PC-3 (cell line): ENCODE measurements at regions not wholly inside any gene's neighbourhood (a gene's known extent, or its start where the extent isn't known, plus 50 kb on each side); places are given as distances from the start of the nearest gene placed in this dataset.

Source experiments
- ATAC-seq: fragments of 200-7000 bp; cut with Tn5 transposase; 2 replicates; pipeline ENCODE4 v1.9.1; 2020; ENCODE audit warnings: mild to moderate bottlenecking, moderate library complexity
- BruUV-seq: library from RNA; stranded (reverse); fragments of 400-500 nt; replicated peaks from 2 replicates; lab custom pipeline; 2021; lab: Mats Ljungman, UMichigan
- CTCF ChIA-PET: fragments of 300-600 bp; sonication (Branson Sonifier 250); formaldehyde crosslinking; loops from one replicate; lab custom pipeline; 2022; ENCODE audit warnings: antibody characterized with exemption; lab: Charles Lee
- POLR2A ChIA-PET: fragments of 300-600 bp; sonication (Branson Sonifier 250); formaldehyde crosslinking; loops from one replicate; lab custom pipeline; 2022; ENCODE audit warnings: antibody characterized with exemption; ENCODE audit not compliant: unreplicated experiment; lab: Charles Lee
- DNase-seq: peaks from one replicate; pipeline ENCODE4 v3.0.0-alpha.2; 2015
- H2AFZ ChIP-seq: fragments of 300-600 bp; sonication (generic); 2 replicates; pipeline ENCODE4 v1.6.0; 2016; ENCODE audit warnings: antibody characterized with exemption, low read length
- H3F3A ChIP-seq: fragments of 300-600 bp; sonication (generic); one replicate; pipeline ENCODE4 v1.6.0; 2017; ENCODE audit warnings: antibody characterized with exemption, low read length, control low read depth, mild to moderate bottlenecking; ENCODE audit not compliant: unreplicated experiment
- H3K27ac ChIP-seq: fragments of 300-600 bp; sonication (generic); 2 replicates; pipeline ENCODE4 v1.5.1; 2016; ENCODE audit warnings: mild to moderate bottlenecking, low read length
- H3K27me3 ChIP-seq: fragments of 300-600 bp; sonication (generic); 2 replicates; pipeline ENCODE4 v1.6.1; 2016; ENCODE audit warnings: low read length, mixed read lengths
- H3K36me3 ChIP-seq: fragments of 300-600 bp; sonication (generic); 2 replicates; pipeline ENCODE4 v1.6.1; 2016; ENCODE audit warnings: low read depth, mixed run types, low read length, mixed read lengths
- H3K4me1 ChIP-seq: fragments of 300-600 bp; sonication (generic); 2 replicates; pipeline ENCODE4 v1.5.1; 2016; ENCODE audit warnings: low read length; ENCODE audit not compliant: insufficient read depth
- H3K4me2 ChIP-seq: fragments of 300-600 bp; sonication (generic); 2 replicates; pipeline ENCODE4 v1.6.0; 2016; ENCODE audit warnings: low read length
- H3K4me3 ChIP-seq: fragments of 300-600 bp; sonication (generic); 2 replicates; pipeline ENCODE4 v1.5.1; 2016; ENCODE audit warnings: mild to moderate bottlenecking, low read length, mixed read lengths
- H3K79me2 ChIP-seq: fragments of 300-600 bp; sonication (generic); 2 replicates; pipeline ENCODE4 v1.6.1; 2017; ENCODE audit warnings: low read length, mixed read lengths
- H3K9ac ChIP-seq: fragments of 300-600 bp; sonication (generic); 2 replicates; pipeline ENCODE4 v1.6.0; 2016; ENCODE audit warnings: mild to moderate bottlenecking, low read length
- H3K9me2 ChIP-seq: fragments of 300-600 bp; sonication (generic); replicated peaks from 2 replicates; pipeline ENCODE4 v1.6.1; 2016; ENCODE audit warnings: mixed run types, low read length, mixed read lengths
- H3K9me3 ChIP-seq: fragments of 300-600 bp; sonication (generic); 2 replicates; pipeline ENCODE4 v1.6.1; 2016; ENCODE audit warnings: low read length, mixed read lengths
- H4K20me1 ChIP-seq: fragments of 300-600 bp; sonication (generic); 2 replicates; pipeline ENCODE4 v1.6.1; 2016; ENCODE audit warnings: low read length, mixed read lengths
- CTCF ChIP-seq: fragments of 300-600 bp; sonication (generic); conservative IDR thresholded peaks from 2 replicates; pipeline ENCODE4 v1.5.1; 2017; ENCODE audit warnings: antibody characterized with exemption, low read depth, mild to moderate bottlenecking, low read length
- EZH2 ChIP-seq: fragments of 300-600 bp; sonication (generic); IDR thresholded peaks from one replicate; pipeline ENCODE4 v1.6.1; 2017; ENCODE audit warnings: antibody characterized with exemption, mild to moderate bottlenecking, low read length; ENCODE audit not compliant: unreplicated experiment
- EZH2phosphoT487 ChIP-seq: fragments of 300-600 bp; sonication (generic); IDR thresholded peaks from 2 replicates; pipeline ENCODE4 v1.6.1; 2018; ENCODE audit warnings: mild to moderate bottlenecking, antibody characterized with exemption, low read length, borderline replicate concordance
- intact Hi-C: fragments of 100-400 bp; cut with micrococcal nuclease; formaldehyde crosslinking; loops from 2 replicates; pipeline ENCODE4 v1.9.0; 2023

GRCh38 chr6:121000381-121000780 is 333.9 kb downstream of the TBC1D32 start:
- ChIA-PET CTCF (no interaction called here), POLR2A (no interaction called here)
- Histone ChIP-seq H3K27ac (no peak overlapping the region), H3F3A (no peaks in the 10 kb centered on the region), H3K4me2 (no peak overlapping the region), H3K4me3 (no peak overlapping the region), H3K9ac (no peak overlapping the region), H4K20me1 (no peaks in the 10 kb centered on the region), H3K36me3 (no peaks in the 10 kb centered on the region), H2AFZ (no peak overlapping the region), H3K4me1 (no peaks in the 10 kb centered on the region), H3K9me3 (no peaks in the 10 kb centered on the region), H3K27me3 (no peaks in the 10 kb centered on the region), H3K79me2 (no peaks in the 10 kb centered on the region), H3K9me2 (no peaks in the 10 kb centered on the region)
- BruUV-seq = no TSS peak
- ATAC-seq (no peak), DNase-seq (no peak)
- intact Hi-C loops = no loop called here
- TF ChIP-seq CTCF (no peak), EZH2 (no peak), EZH2phosphoT487 (no peak)

DNA sequence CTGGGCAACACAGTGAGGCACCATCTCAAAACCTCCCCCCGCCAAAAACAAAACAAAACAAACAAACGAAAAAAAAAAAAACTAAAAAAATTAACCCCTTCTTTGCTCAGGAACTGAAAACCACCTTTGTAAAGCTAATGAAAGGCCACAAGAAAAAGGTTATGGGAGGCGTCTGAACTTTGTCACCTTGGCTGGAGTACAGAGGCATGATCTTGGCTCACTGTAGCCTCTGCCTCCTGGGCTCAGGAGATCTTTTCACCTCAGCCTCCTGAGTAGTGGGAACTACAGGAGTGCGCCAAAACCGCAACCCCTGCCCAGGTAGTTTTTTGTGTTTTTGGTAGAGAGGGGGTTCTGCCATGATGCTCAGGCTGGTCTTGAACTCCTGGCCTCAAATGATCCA is 337.9 kb downstream of the TBC1D32 start:
- H2AFZ ChIP-seq = no peak overlapping the region
- no peaks in the 10 kb centered on the region for H3K79me2 ChIP-seq
- H3K4me2 ChIP-seq = no peak overlapping the region
- intact Hi-C loops = no loop called here
- no peaks in the 10 kb centered on the region for H3F3A ChIP-seq
- no peak for DNase-seq
- no peaks in the 10 kb centered on the region for H3K9me3 ChIP-seq
- no peak overlapping the region for H3K4me3 ChIP-seq
- CTCF ChIA-PET = no interaction called here
- no peak overlapping the region for H3K27ac ChIP-seq
- H3K36me3 ChIP-seq = no peaks in the 10 kb centered on the region
- H3K9ac ChIP-seq = no peak overlapping the region
- H4K20me1 ChIP-seq = no peaks in the 10 kb centered on the region
- no peak for ATAC-seq
- no TSS peak for BruUV-seq
- POLR2A ChIA-PET = no interaction called here
- TF ChIP-seq EZH2phosphoT487 = no peak
- TF ChIP-seq CTCF = no peak
- no peak for TF ChIP-seq EZH2
- no peaks in the 10 kb centered on the region for H3K4me1 ChIP-seq
- no peaks in the 10 kb centered on the region for H3K9me2 ChIP-seq
- H3K27me3 ChIP-seq = peaks cover 12% of the 10 kb centered on the region; the same call in 1 of the 2 replicates

GRCh38 chr6:120994573-120994967 is 339.7 kb downstream of the TBC1D32 start:
- POLR2A ChIA-PET = no interaction called here

More at GRCh38 chr6:120994573-120994967, 339.7 kb downstream of the TBC1D32 start:
- H3K27ac ChIP-seq = no peak overlapping the region
- TF ChIP-seq EZH2 (no peak), EZH2phosphoT487 (no peak), CTCF (no peak)
- no peaks in the 10 kb centered on the region for H4K20me1 ChIP-seq
- H3K79me2 ChIP-seq = no peaks in the 10 kb centered on the region
- peaks cover 12% of the 10 kb centered on the region; the same call in 1 of the 2 replicates for H3K27me3 ChIP-seq
- H3F3A ChIP-seq = no peaks in the 10 kb centered on the region
- ATAC-seq (no peak), DNase-seq (no peak)
- BruUV-seq = no TSS peak
- H3K4me1 ChIP-seq = no peaks in the 10 kb centered on the region
- CTCF ChIA-PET = no interaction called here
- H2AFZ ChIP-seq = no peak overlapping the region
- intact Hi-C loops = no loop called here
- H3K4me2 ChIP-seq = no peak overlapping the region
- H3K9ac ChIP-seq = no peak overlapping the region
- no peak overlapping the region for H3K4me3 ChIP-seq
- H3K9me2 ChIP-seq = no peaks in the 10 kb centered on the region
- no peaks in the 10 kb centered on the region for H3K36me3 ChIP-seq
- H3K9me3 ChIP-seq = no peaks in the 10 kb centered on the region
